HCT116 (cell line): ENCODE measurements at regions not wholly inside any gene's neighbourhood (a gene's known extent, or its start where the extent isn't known, plus 50 kb on each side); places are given as distances from the start of the nearest gene placed in this dataset.

Experiments
- ATAC-seq: fragments of 200-7000 bp; cut with Tn5 transposase; 2 replicates; pipeline ENCODE4 v1.9.1; 2020; ENCODE audit warnings: mild to moderate bottlenecking, moderate library complexity
- BruUV-seq: library from RNA; stranded (reverse); fragments of 400-500 nt; replicated peaks from 2 replicates; lab custom pipeline; 2021; lab: Mats Ljungman, UMichigan
- CTCF ChIA-PET: fragments of 300-600 bp; sonication (Branson Sonifier 250); formaldehyde crosslinking; loops from one replicate; lab custom pipeline; 2021; ENCODE audit warnings: antibody characterized with exemption; lab: Charles Lee
- POLR2A ChIA-PET: fragments of 300-600, 350-600 bp; sonication (Branson Sonifier 250); formaldehyde crosslinking; loops from one replicate; lab custom pipeline; 2021; ENCODE audit warnings: antibody characterized with exemption; lab: Charles Lee
- RAD21 ChIA-PET, 2 experiments: fragments of 300-600 bp; sonication (Branson Sonifier 250); formaldehyde crosslinking; loops; one replicate each; lab custom pipeline; 2023; ENCODE audit warnings: low total read pairs in 2 of 2; ENCODE audit not compliant: uncharacterized antibody in 2 of 2, unreplicated experiment in 2 of 2, low non-redundant PET in 1 of 2; lab: Charles Lee
- DNase-seq: peaks from one replicate; pipeline ENCODE4 v3.0.0-alpha.2; 2010; ENCODE audit warnings: low read depth, low spot score
- H2AFZ ChIP-seq: fragments of 200-600 bp; shearing (Covaris generic), sonication (generic); 2 replicates; pipeline ENCODE4 v1.6.1; 2017; ENCODE audit warnings: low read depth, mixed run types, mixed read lengths, antibody characterized with exemption, low read length; ENCODE audit not compliant: poor library complexity, severe bottlenecking
- H3K27ac ChIP-seq: 2 replicates; pipeline ENCODE4 v1.5.1; 2012; ENCODE audit warnings: low read depth, low read length
- H3K27me3 ChIP-seq: fragments of 200-600 bp; sonication (generic); 2 replicates; pipeline ENCODE4 v1.6.1; 2016; ENCODE audit warnings: mixed run types, low read length, mixed read lengths; ENCODE audit not compliant: insufficient read depth
- H3K36me3 ChIP-seq, 2 experiments: fragments of 200-500 bp in 1 of 2; fragments of 200-600 bp in 1 of 2; sonication (Bioruptor generic) in 1 of 2; sonication (generic) in 1 of 2; 2 replicates each; pipeline versions ENCODE4 v1.5.1 to v1.6.1; 2014 to 2016; ENCODE audit warnings: low read length in 2 of 2, inconsistent platforms in 1 of 2, mixed read lengths in 1 of 2, mixed run types in 1 of 2; ENCODE audit not compliant: insufficient read depth in 2 of 2, control insufficient read depth in 1 of 2
- H3K4me1 ChIP-seq, 2 experiments: fragments of 200-600 bp in 1 of 2; sonication (generic) in 1 of 2; 2 replicates each; pipeline versions ENCODE4 v1.5.1 to v1.6.1; 2012 to 2017; ENCODE audit warnings: low read length in 2 of 2, inconsistent platforms in 1 of 2, mild to moderate bottlenecking in 1 of 2, mixed read lengths in 1 of 2, mixed run types in 1 of 2, moderate library complexity in 1 of 2; ENCODE audit not compliant: insufficient read depth in 2 of 2, control insufficient read depth in 1 of 2
- H3K4me2 ChIP-seq: fragments of 200-600 bp; sonication (generic); 2 replicates; pipeline ENCODE4 v1.6.1; 2017; ENCODE audit warnings: mixed run types, low read length, mixed read lengths
- H3K4me3 ChIP-seq, 2 experiments: fragments of 200-600 bp in 1 of 2; sonication (generic) in 1 of 2; replicated peaks in 1 of 2; 2 replicates each; pipeline ENCODE4 v1.5.1; 2011 to 2016; ENCODE audit warnings: low read length in 2 of 2, control low read depth in 1 of 2, low read depth in 1 of 2, mild to moderate bottlenecking in 1 of 2, mixed read lengths in 1 of 2, mixed run types in 1 of 2
- H3K79me2 ChIP-seq: fragments of 200-600 bp; sonication (generic); 2 replicates; pipeline ENCODE4 v1.6.1; 2017; ENCODE audit warnings: mild to moderate bottlenecking, mixed run types, low read length, moderate library complexity, mixed read lengths; ENCODE audit not compliant: insufficient read depth
- H3K9ac ChIP-seq: fragments of 200-600 bp; sonication (generic); 2 replicates; pipeline ENCODE4 v1.6.1; 2016; ENCODE audit warnings: low read length, mixed read lengths
- H3K9me2 ChIP-seq: fragments of 200-600 bp; sonication (generic), shearing (Covaris generic); 2 replicates; pipeline ENCODE4 v1.6.1; 2017; ENCODE audit warnings: mixed run types, mild to moderate bottlenecking, moderate library complexity; ENCODE audit not compliant: insufficient read depth
- H3K9me3 ChIP-seq, 2 experiments: fragments of 200-500 bp in 1 of 2; fragments of 200-600 bp in 1 of 2; sonication (Bioruptor generic) in 1 of 2; sonication (generic) in 1 of 2; 2 replicates each; pipeline ENCODE4 v1.6.1; 2014 to 2017; ENCODE audit warnings: low read length in 2 of 2, mixed read lengths in 2 of 2, inconsistent platforms in 1 of 2, low read depth in 1 of 2, mild to moderate bottlenecking in 1 of 2, mixed run types in 1 of 2, moderate library complexity in 1 of 2; ENCODE audit not compliant: control insufficient read depth in 1 of 2, insufficient read depth in 1 of 2
- H4K20me1 ChIP-seq: fragments of 200-600 bp; sonication (generic), shearing (Covaris generic); 2 replicates; pipeline ENCODE4 v1.6.1; 2017; ENCODE audit warnings: mixed run types, mild to moderate bottlenecking, moderate library complexity; ENCODE audit not compliant: insufficient read depth
- CBX3 ChIP-seq: IDR thresholded peaks from 2 replicates; pipeline ENCODE4 v1.6.1; 2012; ENCODE audit warnings: low read depth
- CEBPB ChIP-seq: IDR thresholded peaks from 2 replicates; pipeline ENCODE4 v1.6.1; 2012; ENCODE audit warnings: low read depth
- EGR1 ChIP-seq: IDR thresholded peaks from 2 replicates; pipeline ENCODE4 v1.6.1; 2012; ENCODE audit warnings: low read depth
- EZH2 ChIP-seq: fragments of 200-600 bp; sonication (generic); IDR thresholded peaks from 2 replicates; pipeline ENCODE4 v1.6.1; 2017; ENCODE audit warnings: antibody characterized with exemption, mixed run types
- EZH2phosphoT487 ChIP-seq: fragments of 200-600 bp; IDR thresholded peaks from 2 replicates; pipeline ENCODE4 v1.6.1; 2018; ENCODE audit warnings: antibody characterized with exemption, borderline replicate concordance
- FOSL1 ChIP-seq: IDR thresholded peaks from 2 replicates; pipeline ENCODE4 v1.6.1; 2012; ENCODE audit warnings: low read depth
- JUND ChIP-seq: IDR thresholded peaks from 2 replicates; pipeline ENCODE4 v1.6.1; 2012
- POLR2A ChIP-seq: IDR thresholded peaks from 2 replicates; pipeline ENCODE4 v1.7.0; 2011; ENCODE audit warnings: borderline replicate concordance; ENCODE audit not compliant: insufficient read depth, insufficient read length; ENCODE audit errors: extremely low read depth
- POLR2AphosphoS5 ChIP-seq: IDR thresholded peaks from 2 replicates; pipeline ENCODE4 v1.6.1; 2011; ENCODE audit warnings: mild to moderate bottlenecking, low read depth, low read length, moderate library complexity
- RAD21 ChIP-seq: IDR thresholded peaks from 2 replicates; pipeline ENCODE4 v1.6.1; 2012; ENCODE audit warnings: low read depth, mild to moderate bottlenecking
- SIN3A ChIP-seq: IDR thresholded peaks from 2 replicates; pipeline ENCODE4 v1.6.1; 2012; ENCODE audit warnings: low read depth
- SP1 ChIP-seq: IDR thresholded peaks from 2 replicates; pipeline ENCODE4 v1.6.1; 2012; ENCODE audit warnings: low read depth
- SRF ChIP-seq: IDR thresholded peaks from 2 replicates; pipeline ENCODE4 v1.6.1; 2012; ENCODE audit warnings: low read depth
- YY1 ChIP-seq: IDR thresholded peaks from 2 replicates; pipeline ENCODE4 v1.6.1; 2011; ENCODE audit warnings: low read length, low read depth, moderate library complexity, mild to moderate bottlenecking; ENCODE audit not compliant: insufficient replicate concordance; ENCODE audit errors: extremely low read depth
- ZFX ChIP-seq: fragments of 450-650 bp; IDR thresholded peaks from 2 replicates; pipeline ENCODE4 v1.6.1; 2017
- ZNF274 ChIP-seq: fragments of 200-500 bp; sonication (Bioruptor generic); IDR thresholded peaks from 2 replicates; pipeline ENCODE4 v1.6.1; 2014; ENCODE audit warnings: mild to moderate bottlenecking, low read depth, low read length, inconsistent platforms
- intact Hi-C: fragments of 100-400 bp; cut with micrococcal nuclease; formaldehyde crosslinking; loops from 2 replicates; pipeline ENCODE4 v1.10.0; 2022
- TF ChIP-seq, protein P1 (sequence below): IDR thresholded peaks from 2 replicates; pipeline ENCODE4 v1.6.1; 2011; ENCODE audit warnings: mild to moderate bottlenecking, low read length, moderate library complexity; ENCODE audit not compliant: insufficient replicate concordance; ENCODE audit errors: extremely low read depth
- TF ChIP-seq, protein P2 (sequence below): IDR thresholded peaks from 2 replicates; pipeline ENCODE4 v1.6.1; 2012; ENCODE audit warnings: low read depth
- TF ChIP-seq, protein P3 (sequence below): IDR thresholded peaks from 2 replicates; pipeline ENCODE4 v1.6.1; 2012

DNA sequence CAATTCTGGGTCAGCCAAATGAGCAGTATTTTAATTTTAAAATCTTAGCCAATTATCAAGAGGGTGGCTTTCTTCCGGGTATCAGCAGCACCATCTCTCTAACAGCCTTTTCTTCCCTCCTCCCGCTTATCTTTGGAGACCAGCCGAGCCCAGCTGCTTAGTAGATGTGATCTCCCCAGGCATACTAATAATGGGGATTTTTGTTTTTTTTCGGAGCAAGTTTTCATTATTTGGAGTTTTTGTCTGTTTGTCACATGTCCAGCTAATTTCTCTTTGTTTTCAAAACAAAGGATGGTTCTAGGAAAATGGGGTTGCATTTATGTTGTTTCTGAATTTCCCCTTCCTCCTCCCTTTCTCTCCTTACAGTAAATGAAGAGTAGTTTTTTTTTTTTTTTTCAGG lies 170.5 kb upstream of the MPHOSPH6 start:
- intact Hi-C loops = no loop called here
- H3K9me2 ChIP-seq = no peaks in the 10 kb centered on the region
- CTCF ChIA-PET = no interaction called here
- no peaks in the 10 kb centered on the region for H3K79me2 ChIP-seq
- POLR2A ChIA-PET = no interaction called here
- no peak for ATAC-seq
- H3K27ac ChIP-seq = no peak overlapping the region
- RAD21 ChIA-PET = no interaction called here
- DNase-seq = no peak
- H3K4me3 ChIP-seq = no peak overlapping the region
- H3K9me3 ChIP-seq = no peaks in the 10 kb centered on the region
- H3K9ac ChIP-seq = no peak overlapping the region
- H3K4me1 ChIP-seq = no peaks in the 10 kb centered on the region
- H3K36me3 ChIP-seq = no peaks in the 10 kb centered on the region
- no peak for TF ChIP-seq EGR1
- TF ChIP-seq RAD21 = no peak
- H2AFZ ChIP-seq = no peak overlapping the region
- no peak overlapping the region for H3K4me2 ChIP-seq
- peaks cover 11% of the 10 kb centered on the region; the same call in 1 of the 2 replicates for H3K27me3 ChIP-seq
- H4K20me1 ChIP-seq = no peaks in the 10 kb centered on the region
- BruUV-seq = no TSS peak

DNA sequence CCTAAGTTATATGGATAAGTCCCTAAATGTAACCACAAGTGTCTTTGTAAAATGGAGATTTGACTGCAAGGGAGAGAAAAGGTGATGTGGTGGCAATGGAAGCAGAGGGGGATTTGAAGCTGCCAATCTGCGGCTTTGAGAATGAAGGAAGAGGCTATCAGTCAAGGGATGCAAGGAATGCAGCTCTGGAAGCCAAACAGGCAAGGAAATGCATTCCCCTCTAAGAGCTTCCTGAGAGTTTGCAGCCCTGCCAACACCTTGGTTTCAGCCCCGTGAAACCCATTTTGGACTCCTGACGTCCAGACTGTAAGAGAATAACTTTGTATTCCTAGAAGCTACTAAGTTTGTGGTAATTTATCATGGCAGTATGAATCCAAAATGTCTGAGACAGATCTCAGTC lies 167.3 kb upstream of the MPHOSPH6 start:
- POLR2A ChIA-PET = no interaction called here
- TF ChIP-seq, protein P1, sequence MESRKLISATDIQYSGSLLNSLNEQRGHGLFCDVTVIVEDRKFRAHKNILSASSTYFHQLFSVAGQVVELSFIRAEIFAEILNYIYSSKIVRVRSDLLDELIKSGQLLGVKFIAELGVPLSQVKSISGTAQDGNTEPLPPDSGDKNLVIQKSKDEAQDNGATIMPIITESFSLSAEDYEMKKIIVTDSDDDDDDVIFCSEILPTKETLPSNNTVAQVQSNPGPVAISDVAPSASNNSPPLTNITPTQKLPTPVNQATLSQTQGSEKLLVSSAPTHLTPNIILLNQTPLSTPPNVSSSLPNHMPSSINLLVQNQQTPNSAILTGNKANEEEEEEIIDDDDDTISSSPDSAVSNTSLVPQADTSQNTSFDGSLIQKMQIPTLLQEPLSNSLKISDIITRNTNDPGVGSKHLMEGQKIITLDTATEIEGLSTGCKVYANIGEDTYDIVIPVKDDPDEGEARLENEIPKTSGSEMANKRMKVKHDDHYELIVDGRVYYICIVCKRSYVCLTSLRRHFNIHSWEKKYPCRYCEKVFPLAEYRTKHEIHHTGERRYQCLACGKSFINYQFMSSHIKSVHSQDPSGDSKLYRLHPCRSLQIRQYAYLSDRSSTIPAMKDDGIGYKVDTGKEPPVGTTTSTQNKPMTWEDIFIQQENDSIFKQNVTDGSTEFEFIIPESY = no peak
- TF ChIP-seq, protein P2, sequence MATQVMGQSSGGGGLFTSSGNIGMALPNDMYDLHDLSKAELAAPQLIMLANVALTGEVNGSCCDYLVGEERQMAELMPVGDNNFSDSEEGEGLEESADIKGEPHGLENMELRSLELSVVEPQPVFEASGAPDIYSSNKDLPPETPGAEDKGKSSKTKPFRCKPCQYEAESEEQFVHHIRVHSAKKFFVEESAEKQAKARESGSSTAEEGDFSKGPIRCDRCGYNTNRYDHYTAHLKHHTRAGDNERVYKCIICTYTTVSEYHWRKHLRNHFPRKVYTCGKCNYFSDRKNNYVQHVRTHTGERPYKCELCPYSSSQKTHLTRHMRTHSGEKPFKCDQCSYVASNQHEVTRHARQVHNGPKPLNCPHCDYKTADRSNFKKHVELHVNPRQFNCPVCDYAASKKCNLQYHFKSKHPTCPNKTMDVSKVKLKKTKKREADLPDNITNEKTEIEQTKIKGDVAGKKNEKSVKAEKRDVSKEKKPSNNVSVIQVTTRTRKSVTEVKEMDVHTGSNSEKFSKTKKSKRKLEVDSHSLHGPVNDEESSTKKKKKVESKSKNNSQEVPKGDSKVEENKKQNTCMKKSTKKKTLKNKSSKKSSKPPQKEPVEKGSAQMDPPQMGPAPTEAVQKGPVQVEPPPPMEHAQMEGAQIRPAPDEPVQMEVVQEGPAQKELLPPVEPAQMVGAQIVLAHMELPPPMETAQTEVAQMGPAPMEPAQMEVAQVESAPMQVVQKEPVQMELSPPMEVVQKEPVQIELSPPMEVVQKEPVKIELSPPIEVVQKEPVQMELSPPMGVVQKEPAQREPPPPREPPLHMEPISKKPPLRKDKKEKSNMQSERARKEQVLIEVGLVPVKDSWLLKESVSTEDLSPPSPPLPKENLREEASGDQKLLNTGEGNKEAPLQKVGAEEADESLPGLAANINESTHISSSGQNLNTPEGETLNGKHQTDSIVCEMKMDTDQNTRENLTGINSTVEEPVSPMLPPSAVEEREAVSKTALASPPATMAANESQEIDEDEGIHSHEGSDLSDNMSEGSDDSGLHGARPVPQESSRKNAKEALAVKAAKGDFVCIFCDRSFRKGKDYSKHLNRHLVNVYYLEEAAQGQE = no peak
- TF ChIP-seq YY1 (no peak), ZNF274 (no peak), SRF (no peak), CBX3 (no peak), SP1 (no peak), SIN3A (no peak), EZH2phosphoT487 (no peak), ZFX (no peak), RAD21 (no peak), JUND (no peak), EZH2 (no peak), POLR2AphosphoS5 (no peak), CEBPB (no peak), FOSL1 (no peak), POLR2A (no peak)
- TF ChIP-seq, protein P3, sequence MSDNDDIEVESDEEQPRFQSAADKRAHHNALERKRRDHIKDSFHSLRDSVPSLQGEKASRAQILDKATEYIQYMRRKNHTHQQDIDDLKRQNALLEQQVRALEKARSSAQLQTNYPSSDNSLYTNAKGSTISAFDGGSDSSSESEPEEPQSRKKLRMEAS = no peak
- TF ChIP-seq, all 23 proteins: peak for 0
- CTCF ChIA-PET = no interaction called here
- Histone ChIP-seq H3K27ac (no peak overlapping the region), H3K36me3 (no peaks in the 10 kb centered on the region), H3K79me2 (no peaks in the 10 kb centered on the region), H2AFZ (no peak overlapping the region), H3K9me3 (no peaks in the 10 kb centered on the region), H3K4me3 (no peak overlapping the region), H3K4me2 (no peak overlapping the region), H3K4me1 (no peaks in the 10 kb centered on the region), H3K9me2 (no peaks in the 10 kb centered on the region), H3K27me3 (peaks cover 16% of the 10 kb centered on the region; the same call in 1 of the 2 replicates), H4K20me1 (no peaks in the 10 kb centered on the region), H3K9ac (no peak overlapping the region)
- intact Hi-C loops = no loop called here
- DNase-seq (no peak), ATAC-seq (no peak)
- BruUV-seq = no TSS peak
- RAD21 ChIA-PET = no interaction called here
